GM12878 (cell line): ENCODE measurements at regions not wholly inside any gene's neighbourhood (a gene's known extent, or its start where the extent isn't known, plus 50 kb on each side); places are given as distances from the start of the nearest gene placed in this dataset.
A peak's percentile ranks its signal among the peaks of the same experiment; 100 is the strongest.

Source experiments
- ATAC-seq: fragments of 200-7000 bp; cut with Tn5 transposase; 3 replicates; pipeline ENCODE4 v1.9.1; 2020; ENCODE audit warnings: mild to moderate bottlenecking, moderate library complexity
- BruUV-seq: library from RNA; stranded (reverse); fragments of 400-500 nt; replicated peaks from 2 replicates; lab custom pipeline; 2021; lab: Mats Ljungman, UMichigan
- CTCF ChIA-PET: fragments of 300-600 bp; sonication (Branson Sonifier 250); formaldehyde crosslinking; extraction: SDS; loops from one replicate; lab custom pipeline; 2021; ENCODE audit warnings: inconsistent platforms; lab: Yijun Ruan, JAX
- POLR2A ChIA-PET: fragments of 350-600 bp; formaldehyde crosslinking; extraction: SDS; loops from one replicate; lab custom pipeline; 2021; ENCODE audit warnings: inconsistent platforms; lab: Charles Lee
- RAD21 ChIA-PET: fragments of 300-600 bp; sonication (Branson Sonifier 250); formaldehyde crosslinking; loops from one replicate; lab custom pipeline; 2023; ENCODE audit warnings: antibody characterized with exemption; ENCODE audit not compliant: unreplicated experiment; lab: Charles Lee
- SMC1A ChIA-PET: fragments of 300-600 bp; sonication (Branson Sonifier 250); formaldehyde crosslinking; loops from one replicate; lab custom pipeline; 2023; ENCODE audit not compliant: unreplicated experiment, uncharacterized antibody; lab: Charles Lee
- DNase-seq: peaks from one replicate; pipeline ENCODE4 v3.0.0-alpha.2; 2011; ENCODE audit warnings: low read depth, low spot score
- FAIRE-seq: peaks from 3 replicates; lab custom pipeline; 2011; peaks lifted over from hg19 to GRCh38; lab: Jason Lieb, UNC
- H2AFZ ChIP-seq: 2 replicates; pipeline ENCODE4 v1.6.0; 2011; ENCODE audit warnings: low read depth, low read length, control low read depth; ENCODE audit not compliant: control insufficient read depth
- H3K27ac ChIP-seq: 2 replicates; pipeline ENCODE4 v1.5.1; 2011; ENCODE audit warnings: control low read depth; ENCODE audit not compliant: control insufficient read depth, insufficient read depth
- H3K27me3 ChIP-seq, 2 experiments: replicated peaks in 1 of 2; 2 replicates each; pipeline versions ENCODE4 v1.6.0 to v1.6.1; 2011; ENCODE audit warnings: low read length in 1 of 2; ENCODE audit not compliant: control insufficient read depth in 2 of 2, insufficient read depth in 2 of 2
- H3K36me3 ChIP-seq, 2 experiments: 2 replicates each; pipeline ENCODE4 v1.5.1; 2011; ENCODE audit warnings: low read length in 1 of 2; ENCODE audit not compliant: control insufficient read depth in 2 of 2, insufficient read depth in 2 of 2
- H3K4me1 ChIP-seq: 2 replicates; pipeline ENCODE4 v1.6.1; 2011; ENCODE audit warnings: mild to moderate bottlenecking, low read length, moderate library complexity, mixed read lengths; ENCODE audit not compliant: control insufficient read depth, insufficient read depth
- H3K4me2 ChIP-seq: 2 replicates; pipeline ENCODE4 v1.6.0; 2011; ENCODE audit warnings: control low read depth; ENCODE audit not compliant: control insufficient read depth, insufficient read depth
- H3K4me3 ChIP-seq: fragments of 200-600 bp; sonication (generic); 2 replicates; pipeline ENCODE4 v1.5.1; 2016
- H3K79me2 ChIP-seq: 2 replicates; pipeline ENCODE4 v1.6.0; 2011; ENCODE audit warnings: low read length; ENCODE audit not compliant: control insufficient read depth, insufficient read depth
- H3K9ac ChIP-seq: 2 replicates; pipeline ENCODE4 v1.8.0; 2011; ENCODE audit warnings: low read length, control low read depth, mixed read lengths; ENCODE audit not compliant: control insufficient read depth, insufficient read depth
- H3K9me3 ChIP-seq: replicated peaks from 3 replicates; pipeline ENCODE4 v1.5.1; 2011; ENCODE audit warnings: mild to moderate bottlenecking, low read length; ENCODE audit not compliant: control insufficient read depth, insufficient read depth
- H4K20me1 ChIP-seq: 2 replicates; pipeline ENCODE4 v1.6.0; 2011; ENCODE audit not compliant: control insufficient read depth, insufficient read depth
- BCL11A ChIP-seq: IDR thresholded peaks from 2 replicates; pipeline ENCODE4 v1.6.1; 2011; ENCODE audit warnings: low read depth, low read length
- CBX3 ChIP-seq: fragments of 200-600 bp; sonication (generic); IDR thresholded peaks from 2 replicates; pipeline ENCODE4 v1.6.1; 2016; ENCODE audit warnings: low read depth, borderline replicate concordance
- FOXK2 ChIP-seq: fragments of 450-650 bp; IDR thresholded peaks from 2 replicates; pipeline ENCODE4 v1.6.1; 2017; ENCODE audit warnings: mild to moderate bottlenecking, moderate library complexity
- IRF4 ChIP-seq: IDR thresholded peaks from 2 replicates; pipeline ENCODE4 v1.6.1; 2011; ENCODE audit warnings: low read depth, low read length
- JUNB ChIP-seq: IDR thresholded peaks from 2 replicates; pipeline ENCODE4 v1.6.1; 2016; ENCODE audit warnings: antibody characterized with exemption, mild to moderate bottlenecking
- MTA3 ChIP-seq: IDR thresholded peaks from 2 replicates; pipeline ENCODE4 v1.6.1; 2012; ENCODE audit warnings: low read length, inconsistent platforms, borderline replicate concordance
- MXI1 ChIP-seq: fragments of 150-350 bp; IDR thresholded peaks from 2 replicates; pipeline ENCODE4 v1.6.1; 2011; ENCODE audit warnings: low read depth, mild to moderate bottlenecking, inconsistent platforms, low read length, improper control_type of control experiment
- NFIC ChIP-seq: IDR thresholded peaks from 2 replicates; pipeline ENCODE4 v1.6.1; 2012; ENCODE audit warnings: low read depth, mild to moderate bottlenecking, inconsistent platforms, low read length, moderate library complexity
- RUNX3 ChIP-seq: IDR thresholded peaks from 2 replicates; pipeline ENCODE4 v1.6.1; 2012; ENCODE audit warnings: low read length, inconsistent platforms
- SREBF1 ChIP-seq: IDR thresholded peaks from 2 replicates; pipeline ENCODE4 v1.6.1; 2012; ENCODE audit warnings: mild to moderate bottlenecking, low read length
- WGBS: methylation state at CpG from one replicate; pipeline ENCODE4 v1.1.6; 2016; ENCODE audit warnings: low lambda C conversion rate; ENCODE audit not compliant: insufficient replicate concordance, insufficient coverage; ENCODE audit errors: missing lambda C conversion rate; 5-methylcytosine and 5-hydroxymethylcytosine counted together
- in situ Hi-C: fragments of 300-500 bp; cut with MboI; formaldehyde crosslinking; loops from 9 replicates; pipeline ENCODE4 v1.14.3; 2018; ENCODE audit warnings: mixed read lengths
- intact Hi-C: fragments of 100-400 bp; cut with micrococcal nuclease; formaldehyde crosslinking; loops from one replicate; pipeline ENCODE4 v1.14.2; 2022; ENCODE audit not compliant: unreplicated experiment
- TF ChIP-seq, protein P1 (sequence below): IDR thresholded peaks from 2 replicates; pipeline ENCODE4 v1.6.1; 2012; ENCODE audit warnings: mild to moderate bottlenecking, low read depth, low read length
- TF ChIP-seq, protein P2 (sequence below): IDR thresholded peaks from 2 replicates; pipeline ENCODE4 v1.6.1; 2012; ENCODE audit warnings: low read length, inconsistent platforms
- TF ChIP-seq, protein P3 (sequence below): fragments of 450-650 bp; IDR thresholded peaks from 2 replicates; pipeline ENCODE4 v1.6.1; 2017; ENCODE audit warnings: mild to moderate bottlenecking, moderate library complexity

DNA sequence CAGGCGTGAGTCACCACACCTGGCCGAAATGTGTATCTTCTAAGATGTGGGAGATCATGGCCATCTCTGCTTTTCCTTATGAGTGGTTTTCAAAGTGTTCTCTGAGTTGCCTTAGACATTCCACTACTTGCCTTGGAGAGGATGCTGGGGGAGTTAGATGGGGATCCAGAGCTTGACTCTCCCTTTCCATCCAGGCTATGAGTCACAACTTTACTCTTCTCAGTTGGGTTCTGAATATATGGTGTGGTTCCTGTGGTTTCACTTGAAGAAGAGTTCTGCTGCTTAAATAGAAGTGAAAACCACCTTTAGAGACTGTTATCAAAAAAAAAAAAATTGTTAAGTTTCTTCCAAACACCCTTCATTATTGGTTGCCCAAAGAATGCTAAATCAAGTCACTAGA, 217.6 kb downstream of the ZNF608 start (continued):
- TF ChIP-seq, protein P1, sequence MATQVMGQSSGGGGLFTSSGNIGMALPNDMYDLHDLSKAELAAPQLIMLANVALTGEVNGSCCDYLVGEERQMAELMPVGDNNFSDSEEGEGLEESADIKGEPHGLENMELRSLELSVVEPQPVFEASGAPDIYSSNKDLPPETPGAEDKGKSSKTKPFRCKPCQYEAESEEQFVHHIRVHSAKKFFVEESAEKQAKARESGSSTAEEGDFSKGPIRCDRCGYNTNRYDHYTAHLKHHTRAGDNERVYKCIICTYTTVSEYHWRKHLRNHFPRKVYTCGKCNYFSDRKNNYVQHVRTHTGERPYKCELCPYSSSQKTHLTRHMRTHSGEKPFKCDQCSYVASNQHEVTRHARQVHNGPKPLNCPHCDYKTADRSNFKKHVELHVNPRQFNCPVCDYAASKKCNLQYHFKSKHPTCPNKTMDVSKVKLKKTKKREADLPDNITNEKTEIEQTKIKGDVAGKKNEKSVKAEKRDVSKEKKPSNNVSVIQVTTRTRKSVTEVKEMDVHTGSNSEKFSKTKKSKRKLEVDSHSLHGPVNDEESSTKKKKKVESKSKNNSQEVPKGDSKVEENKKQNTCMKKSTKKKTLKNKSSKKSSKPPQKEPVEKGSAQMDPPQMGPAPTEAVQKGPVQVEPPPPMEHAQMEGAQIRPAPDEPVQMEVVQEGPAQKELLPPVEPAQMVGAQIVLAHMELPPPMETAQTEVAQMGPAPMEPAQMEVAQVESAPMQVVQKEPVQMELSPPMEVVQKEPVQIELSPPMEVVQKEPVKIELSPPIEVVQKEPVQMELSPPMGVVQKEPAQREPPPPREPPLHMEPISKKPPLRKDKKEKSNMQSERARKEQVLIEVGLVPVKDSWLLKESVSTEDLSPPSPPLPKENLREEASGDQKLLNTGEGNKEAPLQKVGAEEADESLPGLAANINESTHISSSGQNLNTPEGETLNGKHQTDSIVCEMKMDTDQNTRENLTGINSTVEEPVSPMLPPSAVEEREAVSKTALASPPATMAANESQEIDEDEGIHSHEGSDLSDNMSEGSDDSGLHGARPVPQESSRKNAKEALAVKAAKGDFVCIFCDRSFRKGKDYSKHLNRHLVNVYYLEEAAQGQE: no peak
- TF ChIP-seq CBX3 (no peak), MXI1 (no peak), SREBF1 (no peak)

- no TSS peak for BruUV-seq
- TF ChIP-seq JUNB (peak; percentile 69), NFIC (peak; percentile 65), RUNX3 (peak; percentile 75), MTA3 (0 out of 2 replicates have a peak, but pooled peaks have one; percentile 33), FOXK2 (no peak), BCL11A (peak; percentile 34; the same call in 1 of the 2 replicates), IRF4 (peak; percentile 74; the same call in 1 of the 2 replicates)
- TF ChIP-seq, protein P2, sequence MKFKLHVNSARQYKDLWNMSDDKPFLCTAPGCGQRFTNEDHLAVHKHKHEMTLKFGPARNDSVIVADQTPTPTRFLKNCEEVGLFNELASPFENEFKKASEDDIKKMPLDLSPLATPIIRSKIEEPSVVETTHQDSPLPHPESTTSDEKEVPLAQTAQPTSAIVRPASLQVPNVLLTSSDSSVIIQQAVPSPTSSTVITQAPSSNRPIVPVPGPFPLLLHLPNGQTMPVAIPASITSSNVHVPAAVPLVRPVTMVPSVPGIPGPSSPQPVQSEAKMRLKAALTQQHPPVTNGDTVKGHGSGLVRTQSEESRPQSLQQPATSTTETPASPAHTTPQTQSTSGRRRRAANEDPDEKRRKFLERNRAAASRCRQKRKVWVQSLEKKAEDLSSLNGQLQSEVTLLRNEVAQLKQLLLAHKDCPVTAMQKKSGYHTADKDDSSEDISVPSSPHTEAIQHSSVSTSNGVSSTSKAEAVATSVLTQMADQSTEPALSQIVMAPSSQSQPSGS: peak; percentile 58; the same call in 1 of the 2 replicates
- TF ChIP-seq, protein P3, sequence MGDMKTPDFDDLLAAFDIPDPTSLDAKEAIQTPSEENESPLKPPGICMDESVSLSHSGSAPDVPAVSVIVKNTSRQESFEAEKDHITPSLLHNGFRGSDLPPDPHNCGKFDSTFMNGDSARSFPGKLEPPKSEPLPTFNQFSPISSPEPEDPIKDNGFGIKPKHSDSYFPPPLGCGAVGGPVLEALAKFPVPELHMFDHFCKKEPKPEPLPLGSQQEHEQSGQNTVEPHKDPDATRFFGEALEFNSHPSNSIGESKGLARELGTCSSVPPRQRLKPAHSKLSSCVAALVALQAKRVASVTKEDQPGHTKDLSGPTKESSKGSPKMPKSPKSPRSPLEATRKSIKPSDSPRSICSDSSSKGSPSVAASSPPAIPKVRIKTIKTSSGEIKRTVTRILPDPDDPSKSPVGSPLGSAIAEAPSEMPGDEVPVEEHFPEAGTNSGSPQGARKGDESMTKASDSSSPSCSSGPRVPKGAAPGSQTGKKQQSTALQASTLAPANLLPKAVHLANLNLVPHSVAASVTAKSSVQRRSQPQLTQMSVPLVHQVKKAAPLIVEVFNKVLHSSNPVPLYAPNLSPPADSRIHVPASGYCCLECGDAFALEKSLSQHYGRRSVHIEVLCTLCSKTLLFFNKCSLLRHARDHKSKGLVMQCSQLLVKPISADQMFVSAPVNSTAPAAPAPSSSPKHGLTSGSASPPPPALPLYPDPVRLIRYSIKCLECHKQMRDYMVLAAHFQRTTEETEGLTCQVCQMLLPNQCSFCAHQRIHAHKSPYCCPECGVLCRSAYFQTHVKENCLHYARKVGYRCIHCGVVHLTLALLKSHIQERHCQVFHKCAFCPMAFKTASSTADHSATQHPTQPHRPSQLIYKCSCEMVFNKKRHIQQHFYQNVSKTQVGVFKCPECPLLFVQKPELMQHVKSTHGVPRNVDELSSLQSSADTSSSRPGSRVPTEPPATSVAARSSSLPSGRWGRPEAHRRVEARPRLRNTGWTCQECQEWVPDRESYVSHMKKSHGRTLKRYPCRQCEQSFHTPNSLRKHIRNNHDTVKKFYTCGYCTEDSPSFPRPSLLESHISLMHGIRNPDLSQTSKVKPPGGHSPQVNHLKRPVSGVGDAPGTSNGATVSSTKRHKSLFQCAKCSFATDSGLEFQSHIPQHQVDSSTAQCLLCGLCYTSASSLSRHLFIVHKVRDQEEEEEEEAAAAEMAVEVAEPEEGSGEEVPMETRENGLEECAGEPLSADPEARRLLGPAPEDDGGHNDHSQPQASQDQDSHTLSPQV: no peak
Observed at GRCh38 chr5:124527220-124527991, 219.0 kb downstream of the ZNF608 start.

More at GRCh38 chr5:124527220-124527991, 219.0 kb downstream of the ZNF608 start:
- no peaks in the 10 kb centered on the region for H3K79me2 ChIP-seq
- peaks cover 16% of the 10 kb centered on the region for H3K4me1 ChIP-seq
- peak; percentile 42; the same call in 2 of the 3 replicates for ATAC-seq
- 16% methylated on average over 8 of the region's 8 CpGs for WGBS
- H3K27me3 ChIP-seq: 0 out of 4 replicates have a peak, but pooled peaks cover 0 to 6% of the 10 kb centered on the region in 2 experiments
- H3K4me2 ChIP-seq: no peak overlapping the region
- intact Hi-C loops: loop anchor here (5.0 kb wide), 1 partner anchor 55 kb away; no protein-coding TSS in a partner anchor
- H3K27ac ChIP-seq: no peak overlapping the region
- no peak overlapping the region for H3K4me3 ChIP-seq
- in situ Hi-C loops: no loop called here
- no peak overlapping the region for H2AFZ ChIP-seq
- no peak for FAIRE-seq
- no peak overlapping the region for H3K9ac ChIP-seq
- DNase-seq: no peak
- SMC1A ChIA-PET: interaction anchor here (0.5 to 0.7 kb wide), 2 partner anchors 202 to 334 kb away, joined by 3 read pairs; no protein-coding TSS in a partner anchor
- RAD21 ChIA-PET: no interaction called here
- H3K9me3 ChIP-seq: no peaks in the 10 kb centered on the region; the same call in 2 of the 3 replicates
- H4K20me1 ChIP-seq: no peaks in the 10 kb centered on the region
- POLR2A ChIA-PET: interaction anchor here (0.5 kb wide), 1 partner anchor 18 kb away, joined by 9 read pairs; no protein-coding TSS in a partner anchor
- CTCF ChIA-PET: interaction anchor here (0.7 kb wide), 1 partner anchor 410 kb away, joined by 4 read pairs; no protein-coding TSS in a partner anchor
- no peaks in the 10 kb centered on the region for H3K36me3 ChIP-seq
